ENCODE measurements at regions not wholly inside any gene's neighbourhood (a gene's known extent, or its start where the extent isn't known, plus 50 kb on each side); places are given as distances from the start of the nearest gene placed in this dataset.

DNA sequence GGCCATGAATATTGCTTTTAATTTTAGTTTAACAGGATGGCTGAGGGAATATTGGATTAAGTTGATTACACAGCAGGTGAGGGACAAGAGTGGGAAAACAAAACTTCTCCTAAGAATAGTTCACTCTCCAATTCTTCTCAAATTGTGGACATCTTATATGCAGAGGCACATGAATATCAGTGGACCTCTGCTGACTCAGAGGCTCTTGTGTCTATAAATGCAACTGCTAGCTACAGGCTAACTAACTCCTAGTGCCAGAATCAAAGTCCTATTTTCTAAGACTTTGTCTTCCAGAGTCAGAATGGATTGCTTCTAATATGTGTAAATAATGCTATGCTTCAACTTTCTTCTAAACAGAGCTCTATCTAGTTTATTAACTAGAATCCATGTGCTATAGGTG, 175.8 kb downstream of the IL15 start:
- ATAC-seq (no peak), DNase-seq (no peak)
- Mint-ChIP-seq H3K27ac (no peak overlapping the region), H3K4me3 (no peak overlapping the region), H3K9me3 (ENCODE audit: insufficient read depth) (no peaks in the 10 kb centered on the region), H3K27me3 (ENCODE audit: low read depth) (no peaks in the 10 kb centered on the region), H3K36me3 (ENCODE audit: low read depth) (no peaks in the 10 kb centered on the region), H3K4me1 (ENCODE audit: low read depth) (no peaks in the 10 kb centered on the region)
- ChIA-PET CTCF (no interaction called here), POLR2A (no interaction called here)

DNA sequence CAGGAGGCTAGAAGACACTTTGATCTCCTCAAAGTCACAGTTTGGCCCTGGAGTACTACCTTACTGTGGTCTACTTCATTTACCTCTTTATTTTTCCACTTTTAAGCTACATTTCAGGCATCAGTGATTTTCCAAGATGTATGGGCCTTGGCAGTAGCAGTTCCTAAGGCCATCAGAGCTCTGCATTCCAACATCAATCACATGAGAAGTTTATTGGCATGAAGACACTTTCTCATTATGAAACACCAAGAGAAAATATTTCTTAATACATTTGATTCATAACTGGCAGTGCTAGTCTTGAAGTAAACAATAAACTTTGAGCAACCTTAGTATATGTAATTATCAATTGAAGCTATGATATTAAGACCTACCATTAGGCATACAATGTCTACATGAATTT, 178.1 kb downstream of the IL15 start:
- H3K4me1 Mint-ChIP-seq (ENCODE audit: low read depth) = no peaks in the 10 kb centered on the region
- ChIA-PET CTCF (no interaction called here), POLR2A (no interaction called here)
- no peak for ATAC-seq
- no peak overlapping the region for H3K27ac Mint-ChIP-seq
- H3K4me3 Mint-ChIP-seq = no peak overlapping the region
- no peaks in the 10 kb centered on the region for H3K9me3 Mint-ChIP-seq (ENCODE audit: insufficient read depth)
- DNase-seq = no peak
- no peaks in the 10 kb centered on the region for H3K36me3 Mint-ChIP-seq (ENCODE audit: low read depth)
- H3K27me3 Mint-ChIP-seq (ENCODE audit: low read depth) = no peaks in the 10 kb centered on the region

DNA sequence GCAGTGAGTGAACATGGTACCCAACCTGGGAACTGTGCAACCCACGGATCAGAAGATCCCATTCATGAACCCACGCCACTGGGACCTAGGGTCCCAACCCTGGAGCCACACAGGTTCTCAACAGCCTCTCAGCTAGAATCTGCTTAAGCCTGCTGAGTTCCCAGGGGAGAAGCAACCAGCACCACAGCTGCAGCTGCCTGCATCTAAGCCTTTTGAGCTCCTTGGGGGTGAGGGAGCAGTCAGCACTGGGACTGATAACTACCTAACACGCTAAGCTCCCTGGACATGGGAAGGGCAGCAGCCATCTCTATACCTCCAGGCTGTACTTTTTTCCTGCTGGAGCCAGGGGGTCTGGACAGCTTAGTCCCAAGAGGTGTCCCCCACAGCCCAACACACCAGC, 179.3 kb downstream of the IL15 start:
- no peak for ATAC-seq
- Mint-ChIP-seq H3K9me3 (ENCODE audit: insufficient read depth) (no peaks in the 10 kb centered on the region), H3K27ac (no peak overlapping the region), H3K27me3 (ENCODE audit: low read depth) (no peaks in the 10 kb centered on the region), H3K36me3 (ENCODE audit: low read depth) (no peaks in the 10 kb centered on the region), H3K4me1 (ENCODE audit: low read depth) (no peaks in the 10 kb centered on the region), H3K4me3 (no peak overlapping the region)
- ChIA-PET CTCF (no interaction called here), POLR2A (no interaction called here)
- no peak for DNase-seq

DNA sequence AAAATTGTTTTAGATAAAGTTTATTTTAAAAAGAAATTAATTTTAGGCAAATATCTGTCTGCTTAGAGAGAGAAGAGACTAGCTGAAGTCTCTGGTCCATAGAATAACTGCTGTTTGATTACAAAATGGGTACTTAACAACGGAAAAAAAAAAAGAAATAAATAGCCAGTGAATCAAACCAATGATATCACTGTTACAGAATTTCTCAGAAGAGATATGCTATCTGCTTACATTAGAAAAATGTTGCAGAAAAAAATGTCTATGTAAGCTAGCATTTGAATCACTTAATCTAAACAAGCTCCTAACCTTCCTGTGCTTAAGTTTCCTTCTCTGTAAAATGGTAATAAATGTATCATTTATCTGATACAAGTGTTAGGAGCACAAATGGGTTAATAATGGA, 189.9 kb downstream of the IL15 start:
- no peaks in the 10 kb centered on the region for H3K9me3 Mint-ChIP-seq (ENCODE audit: insufficient read depth)
- peaks cover 2% of the 10 kb centered on the region for H3K27me3 Mint-ChIP-seq (ENCODE audit: low read depth)
- H3K27ac Mint-ChIP-seq = no peak overlapping the region
- H3K36me3 Mint-ChIP-seq (ENCODE audit: low read depth) = no peaks in the 10 kb centered on the region
- ChIA-PET POLR2A (no interaction called here), CTCF (no interaction called here)
- no peaks in the 10 kb centered on the region for H3K4me1 Mint-ChIP-seq (ENCODE audit: low read depth)
- ATAC-seq = no peak
- no peak for DNase-seq
- no peak overlapping the region for H3K4me3 Mint-ChIP-seq

DNA sequence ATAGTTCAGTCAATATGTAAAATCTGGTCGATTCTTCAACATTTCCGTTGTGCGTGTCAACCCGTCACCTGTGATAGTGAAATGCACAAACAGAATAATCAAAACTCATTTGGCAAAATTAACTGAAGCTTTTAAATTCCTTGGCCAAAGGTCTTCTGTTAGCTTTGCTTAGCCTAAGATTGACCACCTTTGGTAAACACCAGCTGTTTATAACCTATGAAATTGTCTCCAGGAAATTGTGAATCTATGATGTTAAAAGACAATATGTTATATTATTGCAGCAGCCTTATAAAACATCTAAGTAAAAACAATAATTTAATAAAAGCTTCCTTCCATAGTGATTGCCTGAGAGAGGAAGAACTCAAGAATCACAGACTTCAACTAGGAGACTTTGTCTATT, 196.8 kb downstream of the IL15 start:
- Mint-ChIP-seq H3K9me3 (ENCODE audit: insufficient read depth) (no peaks in the 10 kb centered on the region), H3K4me3 (no peak overlapping the region), H3K4me1 (ENCODE audit: low read depth) (no peaks in the 10 kb centered on the region), H3K27ac (no peak overlapping the region), H3K36me3 (ENCODE audit: low read depth) (no peaks in the 10 kb centered on the region), H3K27me3 (ENCODE audit: low read depth) (peaks cover 2% of the 10 kb centered on the region)
- ChIA-PET CTCF (no interaction called here), POLR2A (no interaction called here)
- ATAC-seq = no peak
- DNase-seq = no peak

DNA sequence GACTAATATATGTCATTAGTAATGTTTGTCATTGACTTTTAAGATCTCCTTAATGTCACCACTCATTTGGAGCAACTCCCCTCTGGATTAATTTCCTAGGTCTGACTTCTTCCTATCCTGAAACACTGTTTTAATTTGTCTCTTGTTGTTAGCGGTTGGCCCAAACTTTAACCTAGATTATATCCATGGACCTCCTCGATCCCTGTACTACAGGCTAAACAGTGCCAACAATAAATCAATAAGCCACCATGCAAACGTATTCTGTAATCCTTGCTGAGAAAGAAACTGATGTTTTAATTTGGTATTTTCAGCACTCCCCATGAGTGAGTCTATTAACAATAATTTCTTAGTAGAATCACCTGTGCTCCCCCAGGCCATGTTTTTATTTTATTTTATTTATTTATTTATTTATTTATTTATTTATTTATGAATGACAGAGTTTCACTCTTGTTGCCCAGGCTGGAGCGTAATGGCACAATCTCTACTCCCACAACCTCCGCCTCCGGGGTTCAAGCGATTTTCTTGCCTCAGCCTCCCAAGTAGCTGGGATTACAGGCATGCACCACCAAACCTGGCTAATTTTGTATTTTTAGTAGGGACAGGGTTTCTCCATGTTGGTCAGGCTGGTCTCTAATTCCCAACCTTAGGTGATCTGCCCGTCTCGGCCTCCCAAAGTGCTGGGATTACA, 204.1 kb downstream of the IL15 start:
- H3K36me3 Mint-ChIP-seq (ENCODE audit: low read depth) = no peaks in the 10 kb centered on the region
- ChIA-PET POLR2A (no interaction called here), CTCF (no interaction called here)
- DNase-seq = no peak
- H3K9me3 Mint-ChIP-seq (ENCODE audit: insufficient read depth) = no peaks in the 10 kb centered on the region
- peaks cover 5% of the 10 kb centered on the region for H3K27me3 Mint-ChIP-seq (ENCODE audit: low read depth)
- no peaks in the 10 kb centered on the region for H3K4me1 Mint-ChIP-seq (ENCODE audit: low read depth)
- no peak overlapping the region for H3K4me3 Mint-ChIP-seq
- no peak overlapping the region for H3K27ac Mint-ChIP-seq
- ATAC-seq = no peak

DNA sequence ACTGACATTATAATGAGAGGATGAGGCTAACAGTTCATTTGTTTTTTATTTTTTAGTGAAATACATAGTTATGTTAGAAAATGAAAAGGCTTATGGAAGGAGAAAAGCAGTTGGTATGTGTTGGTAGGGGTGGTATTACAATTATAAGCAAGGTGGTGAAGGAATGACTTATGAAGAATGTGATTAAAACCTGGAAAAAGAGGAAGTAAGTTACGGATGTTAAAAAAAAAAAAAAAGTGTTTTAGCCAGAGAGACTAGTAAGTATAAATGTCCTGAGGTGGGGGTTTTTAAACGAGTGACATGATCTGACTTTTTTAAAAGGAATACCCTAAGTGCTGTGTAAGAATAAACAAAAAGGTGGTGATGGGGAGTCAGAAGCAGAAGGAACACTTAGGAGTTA, 206.8 kb downstream of the IL15 start:
- no peak overlapping the region for H3K4me3 Mint-ChIP-seq
- no peak overlapping the region for H3K27ac Mint-ChIP-seq
- no peaks in the 10 kb centered on the region for H3K4me1 Mint-ChIP-seq (ENCODE audit: low read depth)
- peaks cover 5% of the 10 kb centered on the region for H3K27me3 Mint-ChIP-seq (ENCODE audit: low read depth)
- H3K36me3 Mint-ChIP-seq (ENCODE audit: low read depth) = no peaks in the 10 kb centered on the region
- DNase-seq (no peak), ATAC-seq (no peak)
- ChIA-PET POLR2A (no interaction called here), CTCF (no interaction called here)
- H3K9me3 Mint-ChIP-seq (ENCODE audit: insufficient read depth) = no peaks in the 10 kb centered on the region

DNA sequence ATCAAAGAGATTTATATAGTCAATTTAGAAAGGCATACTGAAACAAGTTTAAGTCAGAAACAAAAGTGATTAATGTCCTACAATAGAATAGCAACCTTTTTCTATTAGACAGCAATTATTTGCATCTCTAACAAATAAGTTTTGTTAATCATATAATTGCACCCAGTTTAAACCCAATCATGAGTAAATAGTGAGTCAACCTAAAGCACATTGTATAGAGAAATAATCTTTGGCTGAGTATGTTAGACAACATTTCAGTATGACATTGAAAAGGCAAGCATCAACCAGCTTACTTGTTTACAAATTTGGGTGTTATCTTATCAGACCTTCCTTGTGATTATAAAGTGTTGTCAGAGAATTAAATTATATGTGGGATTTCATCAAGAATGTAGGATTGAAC, 209.5 kb downstream of the IL15 start:
- Mint-ChIP-seq H3K27ac (no peak overlapping the region), H3K4me3 (no peak overlapping the region), H3K27me3 (ENCODE audit: low read depth) (peaks cover 5% of the 10 kb centered on the region), H3K36me3 (ENCODE audit: low read depth) (no peaks in the 10 kb centered on the region), H3K9me3 (ENCODE audit: insufficient read depth) (no peaks in the 10 kb centered on the region), H3K4me1 (ENCODE audit: low read depth) (no peaks in the 10 kb centered on the region)
- no peak for DNase-seq
- no peak for ATAC-seq
- ChIA-PET POLR2A (no interaction called here), CTCF (no interaction called here)

DNA sequence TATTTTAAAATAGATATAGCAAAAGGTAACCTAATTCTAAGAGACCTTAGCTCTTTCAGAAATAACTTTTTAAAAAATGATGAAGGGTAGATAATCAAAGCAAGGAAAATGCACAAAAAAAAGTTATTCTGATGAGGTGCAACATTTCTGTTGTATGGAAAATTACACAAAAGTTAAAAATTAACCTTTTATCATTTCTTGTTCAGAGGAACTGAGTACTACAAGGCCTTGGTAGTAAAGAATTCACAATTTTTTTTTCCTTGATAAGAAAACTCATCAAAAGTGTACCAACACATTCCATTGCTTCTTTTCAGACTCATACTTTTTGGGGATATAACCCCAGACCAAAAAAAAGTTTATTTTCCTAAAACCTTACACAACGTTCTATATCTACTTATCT, 213.0 kb downstream of the IL15 start:
- ChIA-PET POLR2A (no interaction called here), CTCF (no interaction called here)
- Mint-ChIP-seq H3K9me3 (ENCODE audit: insufficient read depth) (no peaks in the 10 kb centered on the region), H3K27ac (no peak overlapping the region), H3K27me3 (ENCODE audit: low read depth) (no peaks in the 10 kb centered on the region), H3K4me3 (no peak overlapping the region), H3K36me3 (ENCODE audit: low read depth) (no peaks in the 10 kb centered on the region), H3K4me1 (ENCODE audit: low read depth) (no peaks in the 10 kb centered on the region)
- no peak for ATAC-seq
- DNase-seq = no peak

DNA sequence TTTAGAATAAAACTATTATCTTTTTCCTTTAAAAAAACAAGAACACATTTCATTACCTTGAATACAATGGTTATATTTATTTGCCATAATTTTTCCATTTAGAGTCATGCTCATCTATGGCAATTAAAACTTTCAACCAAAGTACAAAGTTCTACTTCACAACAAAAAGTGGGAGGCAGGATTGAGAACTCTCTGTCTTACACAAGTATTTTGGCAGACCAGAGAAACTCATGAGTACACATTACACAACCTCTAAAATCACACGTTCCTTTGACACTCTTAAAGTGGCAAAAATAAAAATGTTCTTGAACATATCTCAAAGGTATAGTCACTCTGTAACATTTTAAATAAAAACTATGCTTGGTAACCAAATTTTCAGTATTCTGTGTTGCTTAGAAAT, 213.4 kb downstream of the IL15 start:
- H3K4me1 Mint-ChIP-seq (ENCODE audit: low read depth) = no peaks in the 10 kb centered on the region
- H3K27ac Mint-ChIP-seq = no peak overlapping the region
- no peaks in the 10 kb centered on the region for H3K9me3 Mint-ChIP-seq (ENCODE audit: insufficient read depth)
- no peaks in the 10 kb centered on the region for H3K27me3 Mint-ChIP-seq (ENCODE audit: low read depth)
- H3K36me3 Mint-ChIP-seq (ENCODE audit: low read depth) = no peaks in the 10 kb centered on the region
- ChIA-PET CTCF (no interaction called here), POLR2A (no interaction called here)
- no peak for ATAC-seq
- DNase-seq = no peak
- no peak overlapping the region for H3K4me3 Mint-ChIP-seq

DNA sequence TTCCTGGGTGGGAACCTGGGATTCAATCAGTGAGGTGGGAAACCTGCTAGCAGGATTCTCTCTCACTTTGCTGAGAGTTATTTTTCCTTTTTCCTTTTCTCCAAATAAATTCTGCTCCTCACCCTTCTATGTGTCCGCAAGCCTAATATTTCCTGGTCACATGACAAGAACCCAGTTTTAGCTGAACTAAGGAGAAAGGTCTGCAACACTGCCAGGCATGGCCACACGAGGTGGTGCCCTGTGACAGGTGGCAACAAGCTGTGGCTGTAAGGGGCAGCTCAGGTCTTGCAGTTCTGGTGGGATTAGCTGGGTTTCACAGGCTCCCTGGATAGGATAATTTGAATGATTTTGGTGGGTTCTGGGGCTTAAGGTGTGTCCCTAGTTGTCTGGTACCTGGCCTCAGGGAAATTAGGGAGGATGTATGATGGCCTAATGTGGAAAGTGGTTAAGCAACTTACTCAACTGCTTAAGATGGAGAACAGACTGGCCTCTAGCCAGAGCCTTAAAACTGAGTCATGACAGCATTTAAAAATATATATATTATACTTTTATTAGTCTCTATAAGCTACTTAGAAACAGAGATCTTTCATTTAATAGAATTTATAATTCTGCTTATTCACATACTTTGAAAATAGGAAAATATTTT, 215.0 kb downstream of the IL15 start:
- Mint-ChIP-seq H3K27ac (no peak overlapping the region), H3K27me3 (ENCODE audit: low read depth) (no peaks in the 10 kb centered on the region), H3K9me3 (ENCODE audit: insufficient read depth) (no peaks in the 10 kb centered on the region), H3K4me1 (ENCODE audit: low read depth) (no peaks in the 10 kb centered on the region), H3K36me3 (ENCODE audit: low read depth) (no peaks in the 10 kb centered on the region), H3K4me3 (no peak overlapping the region)
- ChIA-PET CTCF (no interaction called here), POLR2A (no interaction called here)
- no peak for DNase-seq
- ATAC-seq = no peak

DNA sequence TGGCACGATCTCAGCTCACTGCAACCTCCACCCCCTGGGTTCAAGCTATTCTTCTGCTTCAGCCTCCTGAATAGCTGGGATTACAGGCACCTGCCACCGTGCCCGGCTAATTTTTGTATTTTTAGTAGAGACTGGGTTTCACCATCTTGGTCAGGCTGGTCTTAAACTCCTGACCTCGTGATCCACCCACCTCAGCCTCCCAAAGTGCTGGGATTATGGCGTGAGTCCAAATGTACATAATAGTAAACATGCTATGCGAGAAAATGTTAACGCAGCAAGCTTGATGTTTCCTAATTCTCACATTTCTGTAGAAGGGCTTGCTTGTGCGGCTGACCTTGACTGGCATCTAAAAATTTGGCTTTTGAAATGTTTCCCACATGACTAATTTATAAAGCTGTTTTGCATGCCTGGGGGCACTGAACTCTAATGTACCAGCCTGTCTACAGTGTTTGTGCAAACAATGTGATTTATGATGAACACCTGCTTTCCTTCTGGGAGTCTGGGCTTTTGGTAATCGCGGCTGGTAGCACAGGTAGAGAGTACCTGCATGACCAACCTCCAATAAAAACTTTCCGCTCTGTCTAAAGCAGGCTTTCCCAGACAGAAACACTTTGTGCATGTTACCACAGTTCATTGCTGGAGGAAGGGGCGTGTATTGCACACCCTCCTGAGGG, 216.8 kb downstream of the IL15 start:
- Mint-ChIP-seq H3K9me3 (ENCODE audit: insufficient read depth) (no peaks in the 10 kb centered on the region), H3K27me3 (ENCODE audit: low read depth) (no peaks in the 10 kb centered on the region), H3K4me1 (ENCODE audit: low read depth) (no peaks in the 10 kb centered on the region), H3K27ac (no peak overlapping the region), H3K4me3 (no peak overlapping the region), H3K36me3 (ENCODE audit: low read depth) (no peaks in the 10 kb centered on the region)
- DNase-seq (no peak), ATAC-seq (no peak)
- CTCF ChIA-PET = no interaction called here
- POLR2A ChIA-PET = no interaction called here

DNA sequence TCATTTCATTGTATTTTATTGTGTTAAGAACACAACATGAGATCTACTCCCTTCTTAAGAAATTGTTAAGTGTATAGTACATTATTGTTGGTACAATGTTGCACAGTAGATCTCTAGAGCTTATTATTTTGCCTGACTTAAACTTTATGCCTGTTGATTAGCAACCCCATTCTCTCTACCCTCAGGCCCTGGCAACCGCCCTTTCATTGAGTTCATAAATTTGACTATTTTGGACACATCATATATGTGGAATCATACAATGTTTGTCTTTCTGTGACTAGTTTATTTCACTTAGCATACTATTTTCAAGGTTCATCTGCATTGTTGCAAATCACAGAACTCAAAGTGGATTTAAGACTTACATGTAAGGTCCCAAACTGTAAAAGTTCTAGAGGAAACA, 222.1 kb downstream of the IL15 start:
- Mint-ChIP-seq H3K4me1 (ENCODE audit: low read depth) (no peaks in the 10 kb centered on the region), H3K36me3 (ENCODE audit: low read depth) (no peaks in the 10 kb centered on the region), H3K27me3 (ENCODE audit: low read depth) (no peaks in the 10 kb centered on the region), H3K27ac (no peak overlapping the region), H3K4me3 (no peak overlapping the region), H3K9me3 (ENCODE audit: insufficient read depth) (no peaks in the 10 kb centered on the region)
- POLR2A ChIA-PET = no interaction called here
- CTCF ChIA-PET = no interaction called here
- DNase-seq = no peak
- no peak for ATAC-seq

Data from activated CD8-positive, alpha-beta T cell treated with anti-CD3 and anti-CD28 coated beads, Interleukin-2, amount 10 ng/mL, durations not matched to agents 7 days and 5 days (primary cell).